Upper lobe of right lung (tissue), 1 donor: ENCODE measurements at regions not wholly inside any gene's neighbourhood (a gene's known extent, or its start where the extent isn't known, plus 50 kb on each side); places are given as distances from the start of the nearest gene placed in this dataset.

Experiments
- ATAC-seq: fragments of 200-7000 bp; cut with Tn5 transposase; one replicate; pipeline ENCODE4 v1.9.1; 2020; ENCODE audit warnings: mild to moderate bottlenecking, moderate library complexity
- DNase-seq: peaks from one replicate; pipeline ENCODE4 v3.0.0-alpha.2; 2020
- H3K27ac ChIP-seq: fragments of 200-600 bp; one replicate; pipeline ENCODE4 v1.8.0; 2022
- H3K27me3 ChIP-seq: fragments of 200-600 bp; one replicate; pipeline ENCODE4 v1.8.0; 2022; ENCODE audit warnings: mild to moderate bottlenecking
- H3K36me3 ChIP-seq: fragments of 200-600 bp; one replicate; pipeline ENCODE4 v1.8.0; 2022
- H3K4me1 ChIP-seq: fragments of 200-600 bp; one replicate; pipeline ENCODE4 v1.8.0; 2022
- H3K4me3 ChIP-seq: fragments of 200-600 bp; one replicate; pipeline ENCODE4 v1.8.0; 2022; ENCODE audit warnings: mild to moderate bottlenecking
- H3K9me3 ChIP-seq: fragments of 200-600 bp; one replicate; pipeline ENCODE4 v1.8.0; 2022
- CTCF ChIP-seq: fragments of 200-600 bp; IDR thresholded peaks from one replicate; pipeline ENCODE4 v1.8.0; 2022; ENCODE audit warnings: antibody characterized with exemption
- intact Hi-C: fragments of 100-400 bp; cut with DNase I; formaldehyde crosslinking; loops from one replicate; pipeline ENCODE4 v1.11.0; 2022
- donor health status: DM: no; HTN: yes; CAD: no; lungs with severe emphysema.

DNA sequence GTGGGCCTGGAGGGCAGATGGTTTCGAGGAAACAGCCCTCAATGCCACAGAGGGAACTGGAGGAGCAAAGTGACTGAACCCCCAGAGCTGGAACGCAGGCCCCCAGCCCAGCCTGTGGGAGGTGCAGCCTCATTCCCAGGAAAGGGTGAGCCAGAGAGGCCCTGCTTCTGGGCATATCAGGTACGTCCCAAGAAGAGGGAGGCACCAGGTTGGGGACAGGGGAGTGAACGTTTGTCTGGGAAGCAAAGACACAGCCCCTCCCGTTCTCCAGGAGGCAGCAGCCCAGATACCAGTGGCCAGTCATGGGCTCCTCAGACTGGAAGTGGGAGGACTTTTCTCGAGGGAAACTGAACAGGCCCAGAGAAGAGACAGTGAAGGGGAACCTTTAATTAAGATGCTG lies 74.3 kb upstream of the RET start:
- intact Hi-C loops = no loop called here
- Histone ChIP-seq H3K27me3 (no peaks in the 10 kb centered on the region), H3K4me1 (no peaks in the 10 kb centered on the region), H3K27ac (no peak overlapping the region), H3K36me3 (no peaks in the 10 kb centered on the region), H3K9me3 (no peaks in the 10 kb centered on the region), H3K4me3 (no peak overlapping the region)
- TF ChIP-seq CTCF = no peak
- no peak for DNase-seq
- no peak for ATAC-seq

DNA sequence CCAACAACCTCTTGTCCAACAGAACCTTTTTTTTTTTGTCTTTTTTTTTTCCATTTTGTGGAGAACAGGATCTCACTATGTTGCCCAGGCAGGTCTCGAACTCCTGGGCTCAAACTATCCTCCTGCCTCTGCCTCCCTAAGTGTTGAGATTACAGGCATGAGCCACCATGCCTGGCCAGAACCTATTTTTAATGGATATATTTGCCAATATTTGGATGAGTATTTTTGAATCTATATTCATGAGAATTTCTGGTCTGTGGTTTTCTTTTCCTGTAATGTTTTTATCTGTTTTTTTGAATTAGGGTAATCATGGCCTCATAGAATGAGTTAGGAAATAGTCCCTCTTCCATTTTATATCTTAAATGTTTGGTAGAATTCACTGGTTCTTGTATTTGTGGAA lies 70.4 kb upstream of the RET start:
- no peaks in the 10 kb centered on the region for H3K9me3 ChIP-seq
- no peak overlapping the region for H3K27ac ChIP-seq
- H3K36me3 ChIP-seq = no peaks in the 10 kb centered on the region
- no peaks in the 10 kb centered on the region for H3K27me3 ChIP-seq
- no peak for DNase-seq
- no peaks in the 10 kb centered on the region for H3K4me1 ChIP-seq
- H3K4me3 ChIP-seq = no peak overlapping the region
- ATAC-seq = no peak
- intact Hi-C loops = no loop called here
- TF ChIP-seq CTCF = no peak

DNA sequence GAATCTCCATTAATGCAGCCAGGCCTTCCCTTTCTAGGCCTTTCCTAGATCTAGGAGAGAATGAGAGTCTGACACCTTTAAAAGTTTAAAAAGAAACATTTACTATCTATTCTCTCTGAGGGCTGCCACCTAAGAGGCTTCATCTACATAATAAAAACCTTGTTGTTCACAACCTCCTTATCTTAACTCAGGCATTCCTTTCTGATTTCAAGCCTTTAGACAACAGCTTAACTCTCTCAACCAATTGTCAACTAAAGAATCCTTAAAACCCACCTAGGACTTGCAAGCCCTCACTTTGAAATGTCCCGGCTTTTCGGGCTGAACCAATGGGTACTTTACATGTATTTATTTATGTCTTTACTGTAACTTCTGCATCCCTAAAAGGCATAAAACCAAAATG lies 64.3 kb upstream of the RET start:
- no peaks in the 10 kb centered on the region for H3K9me3 ChIP-seq
- H3K27me3 ChIP-seq = no peaks in the 10 kb centered on the region
- DNase-seq = no peak
- no peak for TF ChIP-seq CTCF
- H3K36me3 ChIP-seq = no peaks in the 10 kb centered on the region
- H3K4me1 ChIP-seq = no peaks in the 10 kb centered on the region
- ATAC-seq = no peak
- H3K27ac ChIP-seq = no peak overlapping the region
- intact Hi-C loops = no loop called here
- H3K4me3 ChIP-seq = no peak overlapping the region

DNA sequence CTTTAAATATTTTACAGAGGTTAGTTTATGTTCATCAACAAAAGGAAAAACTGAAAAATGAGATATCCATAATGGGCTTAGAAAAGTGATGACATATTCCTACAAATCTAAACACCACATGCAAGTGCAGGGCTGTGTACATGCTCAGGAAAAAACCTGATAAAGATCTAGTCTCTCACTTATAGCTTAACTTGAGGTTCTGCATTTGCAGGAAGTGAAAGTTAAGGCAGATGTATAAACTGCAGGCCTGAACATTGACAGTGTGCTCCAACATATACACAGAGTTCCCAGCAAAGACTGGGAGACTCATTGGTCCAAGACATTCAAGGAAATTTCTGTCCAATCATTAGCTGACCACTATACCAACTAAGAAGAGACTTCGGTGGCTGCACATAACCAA lies 63.8 kb upstream of the RET start:
- intact Hi-C loops = no loop called here
- ATAC-seq (no peak), DNase-seq (no peak)
- Histone ChIP-seq H3K4me3 (no peak overlapping the region), H3K4me1 (no peaks in the 10 kb centered on the region), H3K27ac (no peak overlapping the region), H3K9me3 (no peaks in the 10 kb centered on the region), H3K36me3 (no peaks in the 10 kb centered on the region), H3K27me3 (no peaks in the 10 kb centered on the region)
- no peak for TF ChIP-seq CTCF

DNA sequence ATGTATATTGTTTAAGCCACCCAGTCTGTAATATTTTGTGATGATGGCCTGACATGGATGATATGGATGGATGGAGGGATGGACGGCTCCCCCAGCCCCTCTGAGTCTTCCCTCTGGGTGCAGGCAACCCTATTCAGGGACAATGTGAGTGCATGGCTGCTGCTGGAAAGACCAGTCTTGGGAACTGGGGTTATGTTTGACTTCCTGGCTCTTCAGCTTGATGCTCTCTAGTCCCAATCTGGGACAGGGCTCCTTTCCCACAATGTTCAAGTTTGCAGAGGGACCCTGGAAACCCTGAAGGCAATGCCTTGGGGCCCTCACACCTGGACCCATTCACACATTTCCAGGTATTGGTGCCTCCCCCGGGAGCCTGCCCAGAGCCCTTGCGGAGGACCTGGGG lies 52.3 kb upstream of the RET start:
- no peak for TF ChIP-seq CTCF

DNA sequence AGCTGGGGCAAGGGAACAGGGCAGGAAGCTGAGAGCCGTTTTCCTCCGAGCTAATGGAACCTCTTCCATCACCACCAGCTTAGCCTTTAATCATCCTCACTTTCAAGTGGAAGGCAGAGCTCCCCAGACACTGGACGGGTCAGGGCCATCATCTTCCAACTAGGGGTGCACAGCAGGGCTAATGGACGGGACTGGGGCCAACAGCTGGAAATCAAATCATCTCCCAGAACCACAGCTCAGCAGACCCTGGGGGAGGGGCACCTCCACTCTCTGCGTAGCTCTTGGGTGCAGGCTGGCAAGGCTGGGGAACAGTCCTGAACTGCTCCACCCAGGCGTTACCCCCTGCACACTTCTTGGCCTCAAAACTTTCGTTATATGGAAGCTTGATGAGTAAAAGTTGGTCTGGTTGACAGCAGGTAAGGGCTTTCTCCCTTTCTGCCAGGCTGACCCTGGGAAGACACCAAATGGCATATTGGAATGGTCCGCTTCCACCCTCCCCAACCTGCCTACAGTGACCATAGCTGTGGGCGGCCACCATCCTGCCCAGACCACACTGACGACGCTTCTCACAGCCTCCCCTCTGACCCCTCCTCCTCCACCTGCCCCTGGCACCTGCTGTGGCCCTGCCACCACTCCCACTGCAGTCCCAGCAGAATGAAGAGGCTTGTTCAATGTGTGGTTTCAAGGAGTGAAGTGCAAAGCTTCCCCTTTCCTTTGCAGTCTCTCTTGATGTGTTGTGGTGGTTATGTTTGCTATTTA lies 51.7 kb upstream of the RET start:
- peaks cover 14% of the 10 kb centered on the region for H3K27me3 ChIP-seq
- no peaks in the 10 kb centered on the region for H3K4me1 ChIP-seq
- no peak for ATAC-seq
- intact Hi-C loops = no loop called here
- H3K36me3 ChIP-seq = no peaks in the 10 kb centered on the region
- H3K27ac ChIP-seq = no peak overlapping the region
- H3K9me3 ChIP-seq = no peaks in the 10 kb centered on the region
- DNase-seq = peak; percentile 44
- H3K4me3 ChIP-seq = no peak overlapping the region
- TF ChIP-seq CTCF = no peak

More for the DNA sequence above, 52.3 kb upstream of the RET start:
- Histone ChIP-seq H3K4me3 (no peak overlapping the region), H3K27me3 (peaks cover 14% of the 10 kb centered on the region), H3K9me3 (no peaks in the 10 kb centered on the region), H3K27ac (no peak overlapping the region), H3K36me3 (no peaks in the 10 kb centered on the region), H3K4me1 (no peaks in the 10 kb centered on the region)
- intact Hi-C loops = no loop called here
- ATAC-seq (no peak), DNase-seq (no peak)
